Ecto neural progenitor cell (in vitro differentiated cells): ENCODE measurements at regions not wholly inside any gene's neighbourhood (a gene's known extent, or its start where the extent isn't known, plus 50 kb on each side); places are given as distances from the start of the nearest gene placed in this dataset.
A peak's percentile ranks its signal among the peaks of the same experiment; 100 is the strongest.
"Not testable (repeated sequence)": the region's sequence is repeated elsewhere in the genome, so short reads cannot be mapped to it uniquely, and the experiment has no call there.

Experiments
- DNase-seq: peaks from one replicate; pipeline ENCODE4 v3.0.0-alpha.2; 2018; ENCODE audit warnings: low spot score

GRCh38 chr1:61028136-61028535 lies 54.2 kb upstream of the NFIA start:
- DNase-seq = no peak

DNA sequence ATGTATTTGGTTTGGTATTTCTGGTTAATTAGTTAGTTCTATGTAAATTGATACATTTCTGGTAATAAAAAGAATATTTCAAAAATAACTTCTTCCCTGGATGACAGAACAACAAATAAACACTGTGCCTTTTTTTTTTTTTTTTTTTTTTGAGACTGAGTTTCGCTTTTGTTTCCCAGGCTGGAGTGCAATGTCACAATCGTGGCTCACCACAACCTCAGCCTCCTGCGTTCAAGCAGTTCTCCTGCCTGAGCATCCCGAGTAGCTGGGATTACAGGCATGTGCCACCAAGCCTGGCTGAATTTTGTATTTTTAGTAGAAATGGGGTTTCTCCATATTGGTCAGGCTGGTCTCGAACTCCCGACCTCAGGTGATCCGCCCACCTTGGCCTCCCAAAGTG lies 64.3 kb upstream of the NFIA start:
- not testable (repeated sequence) for DNase-seq

- no peak for DNase-seq
Observed at GRCh38 chr1:61017651-61018050, 64.7 kb upstream of the NFIA start.

DNA sequence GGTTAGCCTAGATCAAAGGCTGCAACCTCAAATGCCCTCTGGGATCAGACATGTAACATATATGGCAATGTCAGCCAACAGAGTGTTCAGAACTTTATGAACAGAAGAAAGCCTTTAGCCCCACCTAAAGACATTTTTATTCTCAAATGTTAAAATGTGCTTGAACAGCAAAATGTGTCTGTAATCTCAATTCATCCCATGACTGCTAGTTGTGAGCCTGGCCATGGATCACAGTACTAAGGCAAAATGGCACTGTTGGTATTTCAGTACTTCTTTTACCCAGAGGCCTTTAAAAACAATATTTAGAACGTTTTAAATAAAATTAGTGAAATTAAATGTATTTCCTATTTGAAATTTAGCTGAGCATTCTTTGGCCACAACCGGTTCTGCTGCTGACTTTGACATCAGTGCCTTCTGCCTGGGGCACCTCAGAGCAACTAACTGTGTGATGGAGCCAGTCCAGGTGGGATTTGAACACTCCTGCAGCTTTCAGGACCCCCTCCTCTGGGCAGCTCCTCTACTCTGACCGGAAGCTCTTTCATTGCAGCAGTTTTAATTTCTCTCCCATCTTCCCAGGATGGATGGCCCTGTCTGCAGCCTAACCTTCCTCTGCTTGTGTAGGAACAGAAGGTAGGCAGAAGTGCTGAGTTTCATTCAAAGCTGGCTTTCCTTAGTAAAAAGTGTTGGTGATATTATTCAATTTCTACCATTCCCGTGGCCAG lies 68.3 kb upstream of the NFIA start:
- DNase-seq = no peak

- no peak for DNase-seq
Observed at GRCh38 chr1:61013189-61013945, 69.0 kb upstream of the NFIA start.

DNA sequence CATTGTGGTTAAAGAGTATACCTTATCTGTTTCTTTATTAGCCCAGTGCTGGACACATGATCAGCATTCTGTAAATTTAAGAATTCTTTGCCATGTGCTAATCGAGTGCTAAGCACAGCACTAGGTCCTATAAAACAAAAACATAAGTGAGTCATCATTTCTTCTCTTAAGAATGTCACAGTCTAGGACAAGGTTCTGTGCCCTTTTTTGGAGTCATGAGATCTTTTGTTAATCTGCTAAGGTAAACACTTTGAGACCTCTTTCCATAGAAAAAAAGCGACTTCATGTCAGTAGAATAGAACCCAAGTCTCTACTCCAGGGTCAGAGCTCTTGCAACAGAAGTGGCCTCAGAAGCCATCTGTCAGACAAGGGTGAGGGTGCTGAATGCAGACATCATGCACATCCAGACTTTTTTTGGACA lies 70.0 kb upstream of the NFIA start:
- no peak for DNase-seq

- DNase-seq = no peak
Observed at GRCh38 chr1:61011561-61012263, 70.6 kb upstream of the NFIA start.

DNA sequence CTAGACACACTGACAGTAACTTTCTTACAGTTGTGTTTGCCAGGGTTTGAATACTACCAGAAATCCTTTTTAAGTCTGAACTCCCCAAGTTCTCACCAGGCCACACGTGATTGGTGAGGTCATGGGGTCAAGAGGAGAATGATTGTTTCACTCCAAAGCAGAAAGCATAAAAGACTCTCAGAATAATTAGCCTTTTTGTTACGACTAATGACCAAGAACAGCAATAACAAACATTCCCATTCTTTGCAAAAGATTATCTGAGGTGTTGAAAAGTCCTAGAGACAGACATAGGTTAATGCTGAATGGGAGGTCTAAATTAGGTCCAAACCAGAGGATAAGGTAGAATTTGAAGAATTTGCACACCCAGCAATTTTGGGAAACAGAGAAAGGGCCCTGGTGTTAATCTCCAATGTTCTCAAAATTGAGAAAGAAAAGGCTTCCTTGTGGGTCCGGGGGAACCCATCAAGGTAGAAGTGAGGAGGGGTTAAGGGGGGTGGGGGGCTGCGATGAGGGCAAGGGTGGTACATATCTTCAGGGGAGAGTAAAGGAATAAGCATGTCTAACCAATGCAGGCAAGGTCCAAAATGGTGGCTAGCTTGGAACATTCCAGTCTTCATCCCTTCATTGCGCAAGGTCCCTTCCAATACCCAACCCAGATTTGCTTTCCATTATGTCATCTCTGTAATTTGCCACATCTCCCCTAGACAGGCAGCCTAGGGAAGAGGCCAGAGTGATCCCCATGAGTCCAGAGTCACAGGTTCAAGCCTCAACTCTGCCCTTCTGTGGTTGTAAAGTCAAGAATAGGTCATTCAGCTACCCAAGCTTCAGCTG lies 74.6 kb upstream of the NFIA start:
- DNase-seq = no peak

GRCh38 chr1:61005614-61006580 lies 76.5 kb upstream of the NFIA start:
- DNase-seq = peak; percentile 68

- DNase-seq = no peak
Observed at GRCh38 chr1:61004262-61005003, 77.9 kb upstream of the NFIA start.

GRCh38 chr1:61000327-61000726 lies 82.0 kb upstream of the NFIA start:
- DNase-seq = no peak

DNA sequence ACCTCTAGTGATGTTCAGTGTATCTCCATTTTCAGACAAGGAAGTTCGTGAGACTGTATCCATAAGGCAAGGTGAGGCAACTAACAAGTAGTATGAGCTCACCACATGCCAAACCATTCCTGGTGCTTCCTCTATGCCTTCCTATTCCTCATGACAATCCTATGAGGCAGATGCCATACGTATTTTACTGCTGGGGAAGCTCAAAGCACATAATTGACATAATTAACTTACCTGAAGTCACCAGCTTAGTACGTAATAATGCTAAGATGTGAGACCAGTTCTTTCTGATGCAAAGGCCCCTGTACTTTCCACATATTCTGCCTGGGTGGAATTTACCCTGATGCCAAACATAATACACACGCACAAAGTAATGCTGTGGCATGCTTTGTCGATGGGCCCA lies 83.6 kb upstream of the NFIA start:
- DNase-seq = no peak

DNA sequence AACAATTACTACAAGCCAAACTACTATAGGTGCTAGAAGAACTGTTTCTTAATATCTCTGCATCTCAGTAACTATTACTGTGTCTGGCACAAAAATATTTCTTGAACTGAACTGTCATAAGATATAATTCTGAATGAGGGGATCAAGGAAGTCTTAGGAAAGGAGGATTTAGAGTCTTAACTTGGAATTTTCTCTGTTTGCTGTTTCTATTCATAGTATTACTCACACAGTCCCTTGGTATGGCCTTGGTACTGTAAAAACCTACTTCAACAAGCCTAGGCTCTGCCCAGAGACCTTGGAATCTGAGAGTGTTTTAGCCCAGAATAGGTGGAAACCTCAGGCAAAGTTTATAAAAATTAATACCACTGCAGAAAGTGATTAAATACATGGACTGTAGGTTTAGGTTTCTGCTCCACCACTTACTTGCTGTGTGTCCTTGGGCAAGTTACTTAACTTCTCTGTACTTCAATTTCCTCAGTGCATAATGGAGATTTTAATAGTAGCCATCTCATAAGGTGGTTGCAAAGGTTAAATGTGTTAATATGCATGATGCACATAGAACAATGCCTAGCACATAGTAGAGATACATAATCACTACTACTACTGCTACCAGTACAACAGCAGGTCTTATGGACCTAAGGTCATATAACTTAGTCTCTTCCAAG lies 87.4 kb upstream of the NFIA start:
- DNase-seq = no peak

GRCh38 chr1:60994369-60994768 lies 88.0 kb upstream of the NFIA start:
- DNase-seq = no peak

DNA sequence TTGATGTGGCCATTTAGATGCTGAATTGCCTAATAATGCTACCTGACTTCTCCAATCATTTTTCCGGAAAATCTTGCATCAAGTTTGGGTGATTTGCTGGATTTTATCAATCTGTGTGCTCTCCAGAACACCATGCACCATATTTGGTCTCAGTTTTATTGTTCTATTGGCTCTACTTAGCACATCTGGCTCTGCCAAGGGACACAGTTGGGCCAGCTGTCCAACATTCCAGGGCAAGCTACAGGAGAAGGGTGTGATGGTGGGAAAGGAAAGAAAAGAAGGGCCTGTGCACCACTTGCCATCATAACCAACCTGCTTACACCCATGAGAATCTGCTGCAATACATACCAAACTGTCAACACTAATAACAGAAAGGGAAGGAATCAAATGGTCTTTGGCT lies 90.2 kb upstream of the NFIA start:
- no peak for DNase-seq

GRCh38 chr1:60990714-60991090 lies 91.7 kb upstream of the NFIA start:
- no peak for DNase-seq

GRCh38 chr1:60989749-60990713 lies 92.3 kb upstream of the NFIA start:
- no peak for DNase-seq

DNA sequence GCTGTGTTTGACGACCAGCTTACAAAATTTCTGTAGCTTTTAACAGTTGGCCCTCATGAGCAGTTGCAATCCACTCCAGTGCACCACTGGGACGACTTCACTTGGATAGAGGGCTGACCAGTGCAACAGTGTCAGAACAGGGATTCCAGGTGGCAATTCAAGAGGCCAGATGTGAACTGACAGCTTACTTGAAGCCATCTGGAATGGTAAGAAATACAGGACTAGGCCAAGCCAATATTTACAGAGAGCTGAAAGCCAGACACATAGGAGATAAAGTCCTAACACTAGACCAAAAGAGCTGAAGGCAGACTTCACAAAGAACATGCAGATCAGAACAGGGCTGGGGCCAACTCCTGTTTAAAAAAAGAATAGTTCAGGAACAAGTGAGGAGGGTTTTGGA lies 93.5 kb upstream of the NFIA start:
- no peak for DNase-seq

DNA sequence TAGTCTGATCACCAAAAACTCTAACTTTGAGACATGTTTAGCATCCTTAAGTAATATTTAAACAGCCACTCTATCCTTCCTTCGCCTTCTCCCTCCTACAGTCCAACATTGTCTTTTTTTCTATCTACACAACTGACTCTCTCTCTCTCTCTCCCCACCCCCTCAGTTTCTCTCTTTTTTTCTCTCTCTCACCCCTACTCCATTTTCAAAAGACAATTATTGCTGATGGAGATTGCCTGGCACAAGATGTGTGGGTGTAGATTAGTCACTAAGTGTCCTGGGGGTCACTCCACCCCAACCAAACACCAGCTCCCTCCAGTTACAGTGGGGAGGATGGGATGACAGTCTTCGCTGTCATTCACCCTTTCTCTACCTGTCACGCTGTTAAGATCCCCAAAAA lies 94.5 kb upstream of the NFIA start:
- DNase-seq = no peak
